ENCODE measurements at regions not wholly inside any gene's neighbourhood (a gene's known extent, or its start where the extent isn't known, plus 50 kb on each side); places are given as distances from the start of the nearest gene placed in this dataset.
A peak's percentile ranks its signal among the peaks of the same experiment; 100 is the strongest.
"Not testable (repeated sequence)": the region's sequence is repeated elsewhere in the genome, so short reads cannot be mapped to it uniquely, and the experiment has no call there.

DNA sequence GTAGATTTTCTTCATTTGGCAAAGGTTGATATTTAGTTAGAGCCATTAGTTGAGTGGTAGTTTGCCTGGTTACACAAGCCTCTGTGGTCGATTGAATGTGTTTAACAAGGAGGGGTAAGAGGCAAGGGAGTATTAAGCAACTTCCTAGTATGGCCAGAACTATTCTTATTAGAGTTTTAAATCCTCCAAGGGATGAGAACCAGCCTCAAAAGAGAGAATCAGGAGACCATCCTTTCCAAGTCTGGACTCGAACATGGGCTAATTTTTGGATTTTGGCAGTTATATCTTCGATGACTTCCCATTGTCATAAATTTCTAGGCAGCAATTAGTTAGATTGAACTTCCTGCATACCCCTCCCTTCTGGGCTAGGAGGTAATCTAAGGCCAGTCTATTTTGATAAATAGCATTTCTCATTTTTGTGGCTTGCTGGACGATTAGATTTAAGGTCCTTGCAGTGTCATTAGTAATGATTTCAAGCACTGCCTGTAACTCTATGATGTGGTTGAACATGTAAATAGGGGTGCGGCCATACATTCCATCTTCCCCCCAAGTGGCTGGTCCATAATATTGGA is 219.5 kb upstream of the KCND2 start:
- TF ChIP-seq POLR2A (IDR thresholded peaks at IDR 0.05; ENCODE audit: low read depth, low read length), result no peak
- no peak for FAIRE-seq
- no peak for DNase-seq (ENCODE audit: insufficient read length, low spot score)

DNA sequence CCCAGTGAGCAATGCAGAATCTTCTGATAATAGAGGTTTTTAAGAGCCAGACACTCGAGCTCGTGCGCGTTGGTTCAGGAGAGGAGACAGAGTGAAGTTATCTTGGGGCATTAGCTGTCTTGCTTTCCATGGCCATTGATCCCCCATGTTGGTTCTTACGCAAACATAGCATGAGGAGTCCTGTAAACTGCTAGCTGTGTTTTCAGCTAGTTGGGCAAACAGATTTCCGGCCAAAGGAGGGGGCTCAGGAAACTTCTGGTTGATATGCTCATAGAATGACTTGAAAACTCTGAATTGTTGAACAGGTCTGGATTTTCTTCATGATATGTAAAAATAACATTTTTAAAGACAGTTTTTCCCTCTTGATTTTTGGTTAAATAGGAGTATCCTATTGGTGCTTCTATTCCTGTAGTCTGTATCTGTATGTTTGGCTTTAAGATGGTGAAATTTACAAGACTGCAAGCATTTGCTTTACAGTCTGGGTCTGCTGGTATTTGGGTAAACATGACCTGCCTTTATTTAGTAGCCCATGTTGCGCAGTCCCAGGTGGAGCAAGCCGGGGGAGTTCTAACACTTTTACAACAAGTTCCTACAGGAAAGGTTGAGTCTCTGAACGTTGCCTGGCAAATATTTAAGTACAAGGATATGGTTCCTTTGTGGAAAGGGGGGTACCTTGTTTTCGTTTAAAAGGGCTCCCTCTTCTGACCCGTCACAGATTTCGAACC is 218.4 kb upstream of the KCND2 start:
- FAIRE-seq, result no peak
- no peak for DNase-seq (ENCODE audit: insufficient read length, low spot score)
- TF ChIP-seq POLR2A (IDR thresholded peaks at IDR 0.05; ENCODE audit: low read depth, low read length), result no peak

DNA sequence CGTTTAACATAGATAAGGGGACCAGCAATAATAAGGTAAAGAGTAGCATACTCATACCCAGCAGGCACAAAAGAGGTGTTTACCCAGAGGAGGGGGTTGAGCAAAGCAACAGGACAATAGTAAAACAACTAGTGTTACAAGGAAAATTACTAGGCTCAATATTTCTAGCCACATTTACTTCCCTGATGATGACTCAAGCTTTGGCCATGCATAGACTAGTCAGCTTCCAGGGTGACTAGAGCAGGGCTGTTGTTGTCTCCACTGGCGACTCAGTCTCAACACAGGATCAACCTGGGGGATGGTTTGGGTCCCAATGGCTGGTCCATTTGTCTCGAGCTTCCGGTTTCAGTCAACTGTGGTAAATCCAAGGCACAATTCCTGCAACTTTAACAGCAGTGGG is 217.7 kb upstream of the KCND2 start:
- peak; percentile 12 for DNase-seq (ENCODE audit: insufficient read length, low spot score)
- FAIRE-seq, result no peak
- TF ChIP-seq POLR2A (IDR thresholded peaks at IDR 0.05; ENCODE audit: low read depth, low read length), result no peak

DNA sequence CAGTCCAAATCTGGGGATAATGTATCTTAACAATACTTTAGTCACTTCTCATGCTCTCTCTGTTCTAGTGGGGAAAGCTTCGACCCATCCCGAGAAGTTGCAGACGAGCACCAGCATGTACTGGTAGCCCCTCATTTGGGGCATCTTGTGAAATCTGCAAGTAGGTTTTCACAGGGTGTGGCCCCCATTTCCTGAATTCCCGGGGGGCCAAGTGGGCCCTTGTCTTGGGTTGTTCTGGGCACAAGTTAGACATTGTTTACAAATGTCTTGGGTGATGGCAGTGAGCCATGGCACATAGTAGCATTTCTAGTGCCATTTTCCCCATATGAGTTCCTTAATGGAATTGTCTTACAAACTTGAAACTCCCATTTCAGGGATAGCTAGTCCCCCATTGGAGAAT is 216.7 kb upstream of the KCND2 start:
- no peak for FAIRE-seq
- no peak for TF ChIP-seq POLR2A (IDR thresholded peaks at IDR 0.05; ENCODE audit: low read depth, low read length)
- DNase-seq (ENCODE audit: insufficient read length, low spot score), result no peak

DNA sequence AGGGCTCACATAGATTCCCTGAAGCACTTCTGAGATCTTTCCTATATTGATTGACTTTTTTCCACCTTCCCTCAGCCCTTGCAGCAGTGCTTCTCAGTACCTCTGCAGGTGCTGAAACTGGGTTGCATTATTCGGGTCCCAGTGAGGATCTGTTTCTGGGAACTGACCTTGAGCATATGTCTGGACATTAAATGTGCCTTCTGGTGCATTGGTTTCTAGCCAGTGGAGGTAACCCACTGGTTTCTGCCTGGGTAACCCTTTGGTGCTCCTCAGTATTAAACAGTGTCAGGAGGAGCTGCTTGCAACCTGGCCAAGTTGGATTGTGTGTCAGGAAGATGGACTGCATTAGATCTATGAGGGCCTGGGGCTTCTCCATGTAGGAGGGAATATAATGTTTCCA is 213.3 kb upstream of the KCND2 start:
- DNase-seq (ENCODE audit: insufficient read length, low spot score) (no peak), FAIRE-seq (no peak)
- TF ChIP-seq POLR2A (IDR thresholded peaks at IDR 0.05; ENCODE audit: low read depth, low read length), result no peak

DNA sequence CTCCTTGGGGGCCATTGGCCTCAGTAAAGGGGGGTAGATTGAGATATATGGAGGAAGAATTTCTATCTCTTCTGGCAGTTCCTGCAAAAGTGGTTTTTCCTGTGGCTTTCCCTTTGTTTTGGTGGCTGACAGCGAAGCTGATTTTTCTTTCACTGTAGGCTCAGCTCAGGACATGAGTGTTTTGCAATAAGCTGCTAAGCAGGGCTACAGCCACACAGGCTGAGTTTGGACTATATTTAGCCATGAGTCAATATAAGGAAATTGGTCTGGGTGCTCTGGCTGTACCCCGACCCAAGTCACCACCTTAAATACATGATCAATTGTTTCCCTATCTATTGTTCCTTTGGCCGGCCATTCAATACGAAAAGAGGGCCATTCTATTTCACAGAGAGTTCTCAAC is 212.7 kb upstream of the KCND2 start:
- no peak for TF ChIP-seq POLR2A (IDR thresholded peaks at IDR 0.05; ENCODE audit: low read depth, low read length)
- FAIRE-seq (no peak), DNase-seq (ENCODE audit: insufficient read length, low spot score) (no peak)

DNA sequence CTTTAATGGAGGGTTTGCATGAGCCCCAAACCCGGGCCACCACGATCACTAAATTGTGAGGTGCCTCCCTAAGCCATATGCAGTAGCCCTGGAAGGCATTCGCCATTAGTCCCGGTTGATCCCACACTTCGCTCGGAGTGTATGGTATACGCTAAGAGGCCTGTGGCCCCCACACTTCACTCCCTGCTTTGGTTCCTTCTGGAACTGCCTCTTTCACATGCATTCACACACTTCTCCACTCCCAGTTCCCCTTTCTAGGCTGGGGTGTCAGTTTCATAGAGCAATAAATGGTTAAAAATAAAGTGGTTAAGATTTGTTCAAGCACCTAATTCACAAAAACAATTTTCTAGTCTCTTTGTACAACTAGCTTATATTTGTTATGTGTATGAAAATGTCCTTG is 212.1 kb upstream of the KCND2 start:
- TF ChIP-seq POLR2A (IDR thresholded peaks at IDR 0.05; ENCODE audit: low read depth, low read length), result no peak
- DNase-seq (ENCODE audit: insufficient read length, low spot score) (no peak), FAIRE-seq (no peak)

DNA sequence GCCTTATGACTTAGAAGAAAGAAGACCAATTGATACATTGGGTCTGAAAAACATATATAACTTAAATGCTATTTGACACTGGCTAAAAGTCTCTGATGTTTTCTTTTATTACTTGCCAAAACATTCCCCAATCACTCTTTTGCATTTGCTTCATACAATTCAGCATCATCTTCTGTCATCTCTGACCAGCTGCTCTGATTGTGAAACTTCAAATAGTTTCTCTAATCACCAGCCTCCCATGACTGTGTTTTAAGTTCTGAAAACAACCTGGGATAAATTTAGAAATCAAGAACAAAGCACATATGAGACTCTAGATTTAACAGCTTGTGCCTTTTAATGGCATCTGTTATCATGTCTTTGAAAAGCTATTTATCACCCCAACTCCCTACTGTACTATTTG is 208.4 kb upstream of the KCND2 start:
- DNase-seq (ENCODE audit: insufficient read length, low spot score) (no peak), FAIRE-seq (no peak)
- no peak for TF ChIP-seq POLR2A (IDR thresholded peaks at IDR 0.05; ENCODE audit: low read depth, low read length)

DNA sequence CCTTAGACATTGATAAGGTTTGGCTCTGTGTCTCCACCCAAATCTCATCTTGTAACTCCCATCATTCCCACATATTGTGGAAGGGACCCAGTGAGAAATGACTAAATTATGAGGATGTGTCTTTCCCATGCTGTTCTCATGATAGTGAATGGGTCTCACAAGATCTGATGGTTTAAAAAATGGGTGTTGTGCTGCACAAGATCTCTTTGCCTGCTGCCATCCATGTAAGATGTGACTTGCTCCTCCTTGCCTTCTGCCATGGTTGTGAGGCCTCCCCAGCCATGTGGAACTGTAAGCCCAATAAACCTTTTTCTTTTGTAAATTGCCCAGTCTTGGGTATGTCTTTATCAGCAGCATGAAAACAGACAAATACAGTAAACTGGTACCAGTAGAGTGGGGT is 206.1 kb upstream of the KCND2 start:
- not testable (repeated sequence) for FAIRE-seq; DNase-seq (ENCODE audit: insufficient read length, low spot score)

DNA sequence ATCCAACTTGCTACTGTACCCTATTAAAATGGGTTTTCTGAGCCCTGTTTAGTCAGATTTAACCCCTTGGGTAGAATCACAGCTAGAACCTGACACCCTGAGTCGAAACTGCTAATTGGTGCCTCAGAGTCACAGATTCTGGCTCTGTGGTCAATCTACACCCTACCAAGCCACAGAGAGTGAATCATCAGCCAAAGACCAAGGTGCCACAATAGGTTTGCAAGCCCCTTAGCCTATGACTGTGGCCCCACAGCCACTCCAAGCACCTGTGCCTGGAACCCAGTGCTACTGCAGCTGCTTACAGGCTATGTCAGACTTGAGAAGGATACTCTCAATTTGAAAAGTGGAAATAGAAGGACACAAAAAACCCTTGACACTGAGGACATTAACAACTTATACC is 202.8 kb upstream of the KCND2 start:
- TF ChIP-seq POLR2A (IDR thresholded peaks at IDR 0.05; ENCODE audit: low read depth, low read length), result no peak
- FAIRE-seq (no peak), DNase-seq (ENCODE audit: insufficient read length, low spot score) (no peak)

DNA sequence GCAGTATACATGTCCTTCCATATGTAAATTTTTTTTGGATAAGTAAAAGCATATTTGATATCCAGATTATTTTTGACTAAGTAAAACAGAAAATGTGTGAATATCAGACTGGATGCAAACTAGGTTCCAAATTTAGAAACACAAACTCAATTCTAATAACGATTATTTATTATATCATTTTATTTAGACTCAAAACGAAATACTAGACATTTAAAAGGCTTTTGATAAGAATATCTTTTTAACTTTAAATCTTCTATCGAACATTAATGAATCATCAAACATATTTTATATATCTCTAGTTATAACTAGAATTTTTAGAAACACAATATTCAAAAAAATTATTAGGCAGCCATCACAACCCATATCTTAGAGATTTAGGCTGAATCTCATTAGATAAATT is 195.2 kb upstream of the KCND2 start:
- DNase-seq (ENCODE audit: insufficient read length, low spot score), result no peak
- no peak for FAIRE-seq
- TF ChIP-seq POLR2A (IDR thresholded peaks at IDR 0.05; ENCODE audit: low read depth, low read length), result no peak

DNA sequence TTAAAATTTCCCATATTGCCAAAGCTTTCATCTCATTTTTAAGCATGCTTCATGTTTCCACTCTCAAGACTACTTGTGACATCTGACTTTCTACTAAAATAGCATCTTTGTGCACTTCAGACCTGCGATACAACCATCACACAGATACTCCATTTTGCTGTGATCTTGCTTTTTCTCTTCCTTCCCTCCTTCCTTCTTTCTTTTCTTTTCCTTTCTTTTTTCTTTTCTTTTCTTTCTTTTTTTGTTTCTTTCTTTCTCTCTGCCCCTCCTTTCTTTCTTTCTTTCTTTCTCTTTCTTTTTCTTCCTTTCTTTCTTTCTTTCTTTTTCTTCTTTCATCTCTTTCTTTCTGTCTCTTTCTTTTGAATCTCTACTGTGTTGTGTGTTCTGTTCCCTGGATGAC is 194.0 kb upstream of the KCND2 start:
- FAIRE-seq (no peak), DNase-seq (ENCODE audit: insufficient read length, low spot score) (no peak)
- TF ChIP-seq POLR2A (IDR thresholded peaks at IDR 0.05; ENCODE audit: low read depth, low read length), result no peak

DNA sequence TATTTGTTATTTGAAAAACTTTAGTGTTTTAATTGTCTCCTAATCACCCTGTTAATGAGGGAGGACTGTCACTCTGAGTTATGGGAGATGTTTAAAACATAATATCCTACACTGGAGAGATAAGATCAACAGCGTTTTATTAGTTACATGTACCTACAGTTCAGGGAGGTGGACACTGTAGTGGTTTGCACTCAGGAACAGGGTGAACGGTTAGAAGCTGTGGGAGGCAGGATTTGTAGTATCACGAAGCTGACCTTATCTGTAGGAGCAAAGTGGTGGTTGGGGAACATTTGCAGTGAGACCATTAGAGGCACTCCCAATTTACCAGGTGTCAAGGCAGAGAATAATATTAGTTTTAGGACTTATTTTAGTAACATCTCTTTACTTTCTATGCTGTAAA is 193.3 kb upstream of the KCND2 start:
- FAIRE-seq (no peak), DNase-seq (ENCODE audit: insufficient read length, low spot score) (no peak)
- no peak for TF ChIP-seq POLR2A (IDR thresholded peaks at IDR 0.05; ENCODE audit: low read depth, low read length)

DNA sequence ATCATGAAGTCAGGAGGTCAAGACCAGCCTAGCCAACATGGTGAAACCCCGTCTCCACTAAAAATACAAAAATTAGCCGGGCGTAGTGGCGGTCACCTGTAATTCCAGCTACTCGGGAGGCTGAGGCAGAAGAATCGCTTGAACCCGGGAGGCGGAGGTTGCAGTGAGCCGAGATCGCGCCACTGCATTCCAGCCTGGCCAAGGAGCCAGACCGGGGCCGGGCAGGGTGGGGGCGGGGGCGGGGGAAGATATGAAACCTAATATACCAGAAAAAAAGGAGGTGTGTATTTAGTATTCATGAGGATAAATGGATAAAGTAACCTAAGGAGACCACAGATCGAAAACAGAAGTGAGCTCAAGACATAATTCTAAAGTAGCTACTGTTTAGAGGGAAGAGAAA is 186.5 kb upstream of the KCND2 start:
- not testable (repeated sequence) for FAIRE-seq

DNA sequence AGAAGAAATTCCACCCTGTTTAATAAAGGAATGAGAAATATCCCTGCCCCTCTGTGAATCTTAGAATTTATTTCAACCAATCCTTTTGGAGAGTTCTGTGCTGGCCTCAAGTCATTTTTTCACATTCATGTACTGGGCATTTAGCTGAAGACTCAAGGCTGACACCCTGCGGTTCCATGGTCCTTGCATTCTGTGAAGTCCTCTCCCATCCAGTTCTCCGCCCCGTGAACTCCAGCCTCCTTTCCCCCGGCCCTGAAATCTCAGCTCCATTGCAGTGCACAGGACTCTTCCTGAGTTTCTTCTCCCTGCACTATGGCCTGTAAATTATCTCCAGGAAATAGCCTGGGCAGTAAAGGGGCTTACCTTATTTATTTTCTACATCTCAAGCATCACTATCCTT is 183.0 kb upstream of the KCND2 start:
- no peak for FAIRE-seq
- TF ChIP-seq POLR2A (IDR thresholded peaks at IDR 0.05; ENCODE audit: low read depth, low read length), result no peak

More for the DNA sequence above, 186.5 kb upstream of the KCND2 start:
- not testable (repeated sequence) for DNase-seq (ENCODE audit: insufficient read length, low spot score)

DNA sequence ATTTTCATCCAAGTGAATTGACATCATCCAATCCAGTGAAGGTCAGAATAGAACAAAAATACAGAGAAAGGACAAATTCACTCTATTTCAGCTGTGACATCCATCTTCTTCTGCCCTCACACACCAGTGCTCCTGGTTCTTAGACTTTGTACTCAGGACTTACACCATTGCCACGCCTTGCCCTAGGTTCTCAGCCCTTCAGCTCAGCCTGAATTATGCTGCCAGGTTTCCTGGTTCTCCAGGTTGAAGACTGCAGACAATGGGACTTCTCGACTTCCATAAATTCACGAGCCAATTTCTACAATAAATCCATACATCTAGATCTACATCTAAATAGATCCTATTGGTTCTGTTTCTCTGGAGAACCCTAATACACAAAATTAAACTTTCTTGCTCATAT is 181.2 kb upstream of the KCND2 start:
- DNase-seq (ENCODE audit: insufficient read length, low spot score), result no peak
- TF ChIP-seq POLR2A (IDR thresholded peaks at IDR 0.05; ENCODE audit: low read depth, low read length), result no peak
- FAIRE-seq, result no peak

More for the DNA sequence above, 183.0 kb upstream of the KCND2 start:
- DNase-seq (ENCODE audit: insufficient read length, low spot score), result no peak

Measured in H54 (cell line).